ENCODE measurements at regions not wholly inside any gene's neighbourhood (a gene's known extent, or its start where the extent isn't known, plus 50 kb on each side); places are given as distances from the start of the nearest gene placed in this dataset.
"Not testable (repeated sequence)": the region's sequence is repeated elsewhere in the genome, so short reads cannot be mapped to it uniquely, and the experiment has no call there.

- Histone ChIP-seq H3K27me3 (no peaks in the 10 kb centered on the region), H3K27ac (no peak overlapping the region), H3K4me1 (no peaks in the 10 kb centered on the region), H3K9me3 (no peaks in the 10 kb centered on the region), H3K4me3 (no peak overlapping the region), H3K36me3 (replicated peaks in 1 of 2; ENCODE audit: insufficient read depth in 1 of 2, low read depth in 2 of 2) (no peaks in the 10 kb centered on the region)
- WGBS, 2 donors: 40 to 43% methylated on average over 8 of the region's 8 CpGs
- DNase-seq (no peak), ATAC-seq (no peak)
- TF ChIP-seq CTCF (IDR thresholded peaks at IDR 0.05) (no peak), POLR2A (IDR thresholded peaks at IDR 0.05) (no peak)
- intact Hi-C loops (cut with DNase I): no loop called here
These were observed 205.2 kb upstream of the WSB1 start for GRCh38 chr17:27088767-27089078.

GRCh38 chr17:27089079-27089928 lies 204.6 kb upstream of the WSB1 start:
- DNase-seq; H3K27ac ChIP-seq; H3K36me3 ChIP-seq (replicated peaks in 1 of 2; ENCODE audit: insufficient read depth in 1 of 2, low read depth in 2 of 2); H3K4me1 ChIP-seq; H3K9me3 ChIP-seq; ATAC-seq; H3K4me3 ChIP-seq; intact Hi-C loops (cut with DNase I); H3K27me3 ChIP-seq: not testable (repeated sequence)
- WGBS, 2 donors: 56 to 58% methylated on average over 29 of the region's 29 CpGs

GRCh38 chr17:27089929-27090247 lies 204.0 kb upstream of the WSB1 start:
- Histone ChIP-seq H3K27me3 (no peaks in the 10 kb centered on the region), H3K27ac (no peak overlapping the region), H3K9me3 (no peaks in the 10 kb centered on the region), H3K4me3 (no peak overlapping the region), H3K4me1 (no peaks in the 10 kb centered on the region), H3K36me3 (replicated peaks in 1 of 2; ENCODE audit: insufficient read depth in 1 of 2, low read depth in 2 of 2) (no peaks in the 10 kb centered on the region)
- DNase-seq (no peak), ATAC-seq (no peak)
- no peak for TF ChIP-seq CTCF (IDR thresholded peaks at IDR 0.05)
- TF ChIP-seq POLR2A (IDR thresholded peaks at IDR 0.05): no peak
- WGBS, 2 donors: 83% methylated on average over 1 of the region's 1 CpG; no CpG with 5 or more reads in 1 of the 2 donors
- intact Hi-C loops (cut with DNase I): no loop called here

GRCh38 chr17:27090450-27091042 lies 203.4 kb upstream of the WSB1 start:
- H3K36me3 ChIP-seq (replicated peaks in 1 of 2; ENCODE audit: insufficient read depth in 1 of 2, low read depth in 2 of 2); intact Hi-C loops (cut with DNase I); DNase-seq; ATAC-seq; H3K9me3 ChIP-seq; H3K27me3 ChIP-seq; H3K4me1 ChIP-seq; H3K27ac ChIP-seq; H3K4me3 ChIP-seq: not testable (repeated sequence)
- WGBS, 2 donors: 54 to 72% methylated on average over 9 of the region's 10 CpGs

- 71 to 75% methylated on average over 11 of the region's 11 CpGs for WGBS, 2 donors
- DNase-seq (no peak), ATAC-seq (no peak)
- no peaks in the 10 kb centered on the region for H3K4me1 ChIP-seq
- no peak overlapping the region for H3K27ac ChIP-seq
- H3K9me3 ChIP-seq: no peaks in the 10 kb centered on the region
- no peaks in the 10 kb centered on the region for H3K36me3 ChIP-seq (replicated peaks in 1 of 2; ENCODE audit: insufficient read depth in 1 of 2, low read depth in 2 of 2)
- TF ChIP-seq CTCF (IDR thresholded peaks at IDR 0.05) (no peak), POLR2A (IDR thresholded peaks at IDR 0.05) (no peak)
- intact Hi-C loops (cut with DNase I): no loop called here
- H3K4me3 ChIP-seq: no peak overlapping the region
- H3K27me3 ChIP-seq: no peaks in the 10 kb centered on the region
These were observed 202.8 kb upstream of the WSB1 start for GRCh38 chr17:27091043-27091497.

GRCh38 chr17:27094179-27094578 lies 199.7 kb upstream of the WSB1 start:
- intact Hi-C loops (cut with DNase I); H3K27me3 ChIP-seq; ATAC-seq; H3K36me3 ChIP-seq (replicated peaks in 1 of 2; ENCODE audit: insufficient read depth in 1 of 2, low read depth in 2 of 2); H3K4me1 ChIP-seq; H3K4me3 ChIP-seq; DNase-seq; H3K27ac ChIP-seq; H3K9me3 ChIP-seq: not testable (repeated sequence)
- WGBS, 2 donors: 56 to 60% methylated on average over 1 of the region's 1 CpG

- WGBS, 2 donors: 86 to 87% methylated on average over 4 of the region's 4 CpGs
These were observed 198.1 kb upstream of the WSB1 start for GRCh38 chr17:27095821-27096220.

GRCh38 chr17:27099266-27099665 lies 194.6 kb upstream of the WSB1 start:
- H3K9me3 ChIP-seq; H3K27ac ChIP-seq; intact Hi-C loops (cut with DNase I); H3K36me3 ChIP-seq (replicated peaks in 1 of 2; ENCODE audit: insufficient read depth in 1 of 2, low read depth in 2 of 2); H3K27me3 ChIP-seq; DNase-seq; ATAC-seq; H3K4me1 ChIP-seq; H3K4me3 ChIP-seq: not testable (repeated sequence)
- WGBS, 2 donors: 66 to 92% methylated on average over 2 of the region's 2 CpGs

More at GRCh38 chr17:27095821-27096220, 198.1 kb upstream of the WSB1 start:
- H3K27ac ChIP-seq; H3K4me1 ChIP-seq; H3K4me3 ChIP-seq; DNase-seq; H3K27me3 ChIP-seq; ATAC-seq; H3K36me3 ChIP-seq (replicated peaks in 1 of 2; ENCODE audit: insufficient read depth in 1 of 2, low read depth in 2 of 2); intact Hi-C loops (cut with DNase I); H3K9me3 ChIP-seq: not testable (repeated sequence)

- DNase-seq; H3K4me1 ChIP-seq; H3K4me3 ChIP-seq; intact Hi-C loops (cut with DNase I); H3K27ac ChIP-seq; H3K9me3 ChIP-seq; H3K36me3 ChIP-seq (replicated peaks in 1 of 2; ENCODE audit: insufficient read depth in 1 of 2, low read depth in 2 of 2); ATAC-seq; H3K27me3 ChIP-seq: not testable (repeated sequence)
- WGBS, 2 donors: 72 to 86% methylated on average over 20 to 31 of the region's 31 CpGs
These were observed 189.2 kb upstream of the WSB1 start for GRCh38 chr17:27104605-27105221.

All from body of pancreas (tissue), 4 donors.